ENCODE measurements at regions not wholly inside any gene's neighbourhood (a gene's known extent, or its start where the extent isn't known, plus 50 kb on each side); places are given as distances from the start of the nearest gene placed in this dataset.
"Not testable (repeated sequence)": the region's sequence is repeated elsewhere in the genome, so short reads cannot be mapped to it uniquely, and the experiment has no call there.

DNA sequence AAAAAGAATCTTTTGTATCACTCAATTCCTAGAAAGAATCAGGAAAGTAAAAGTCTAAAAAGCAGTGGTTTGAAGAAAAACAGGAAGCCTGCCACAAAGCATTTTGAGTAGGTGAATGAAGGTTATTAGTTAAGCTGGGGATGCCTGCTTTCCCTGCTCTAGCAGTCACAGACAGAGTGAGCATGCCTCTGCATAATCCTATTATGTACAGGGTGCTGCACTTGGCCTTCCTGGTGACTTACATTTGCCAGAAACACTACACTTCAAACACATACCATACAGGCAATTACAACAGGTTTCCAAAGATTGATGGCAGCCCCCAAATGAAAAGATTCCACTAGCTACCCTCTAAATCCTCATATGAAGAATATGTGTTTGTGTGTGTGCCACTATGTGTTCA lies 130.8 kb downstream of the TPBG start:
- Histone ChIP-seq H3K27ac (ENCODE audit: low read depth, low read length) (no peak overlapping the region), H3K4me2 (ENCODE audit: low read length) (no peak overlapping the region), H3K79me2 (ENCODE audit: insufficient read depth, low read length) (no peaks in the 10 kb centered on the region), H3K9me3 (ENCODE audit: control insufficient read depth in 1 of 2, insufficient read depth in 1 of 2, low read depth in 1 of 2, low read length in 2 of 2) (peaks cover 3% of the 10 kb centered on the region in 2 experiments; a peak in 2 of 4 replicates), H4K20me1 (ENCODE audit: insufficient read depth) (no peaks in the 10 kb centered on the region), H3K9me2 (ENCODE audit: insufficient read depth) (no peaks in the 10 kb centered on the region), H2AFZ (ENCODE audit: low read depth, low read length, poor library complexity, severe bottlenecking) (no peak overlapping the region), H3K36me3 (ENCODE audit: control insufficient read depth in 1 of 2, insufficient read depth in 2 of 2, low read length in 2 of 2) (no peaks in the 10 kb centered on the region), H3K27me3 (ENCODE audit: insufficient read depth, low read length) (no peaks in the 10 kb centered on the region), H3K9ac (ENCODE audit: low read length) (no peak overlapping the region), H3K4me3 (replicated peaks in 1 of 2; ENCODE audit: low read depth in 1 of 2, low read length in 2 of 2) (no peak overlapping the region), H3K4me1 (ENCODE audit: control insufficient read depth in 1 of 2, insufficient read depth in 2 of 2, low read length in 2 of 2) (no peaks in the 10 kb centered on the region)
- no TSS peak for BruUV-seq (replicated peaks)
- DNase-seq (ENCODE audit: low read depth, low spot score) (no peak), ATAC-seq (no peak)
- CTCF ChIA-PET = no interaction called here
- intact Hi-C loops (cut with micrococcal nuclease) = no loop called here
- no peak for TF ChIP-seq MAX (IDR thresholded peaks at IDR 0.05)
- TF ChIP-seq TCF7L2 (IDR thresholded peaks at IDR 0.05; ENCODE audit: borderline replicate concordance, extremely low read depth, insufficient read depth, insufficient read length) = no peak
- no peak for TF ChIP-seq RAD21 (IDR thresholded peaks at IDR 0.05; ENCODE audit: low read depth)
- TF ChIP-seq REST (IDR thresholded peaks at IDR 0.05; ENCODE audit: low read depth) = no peak
- TF ChIP-seq EZH2phosphoT487 (IDR thresholded peaks at IDR 0.05; ENCODE audit: borderline replicate concordance) = no peak
- TF ChIP-seq SIN3A (IDR thresholded peaks at IDR 0.05; ENCODE audit: low read depth) = no peak
- TF ChIP-seq ZNF274 (IDR thresholded peaks at IDR 0.05; ENCODE audit: low read depth, low read length) = no peak
- TF ChIP-seq ELF1 (IDR thresholded peaks at IDR 0.05; ENCODE audit: borderline replicate concordance, low read depth) = no peak
- TF ChIP-seq ZBTB33 (IDR thresholded peaks at IDR 0.05; ENCODE audit: extremely low read depth, insufficient replicate concordance, low read length) = no peak
- no peak for TF ChIP-seq POLR2AphosphoS5 (IDR thresholded peaks at IDR 0.05; ENCODE audit: low read depth, low read length)
- no peak for TF ChIP-seq SRF (IDR thresholded peaks at IDR 0.05; ENCODE audit: low read depth)
- TF ChIP-seq CEBPB (IDR thresholded peaks at IDR 0.05; ENCODE audit: low read depth) = no peak
- TF ChIP-seq JUND (IDR thresholded peaks at IDR 0.05) = no peak
- POLR2A ChIA-PET = no interaction called here
- RAD21 ChIA-PET (ENCODE audit: low non-redundant PET in 1 of 2, low total read pairs in 2 of 2, uncharacterized antibody in 2 of 2, unreplicated experiment in 2 of 2) = no interaction called here

DNA sequence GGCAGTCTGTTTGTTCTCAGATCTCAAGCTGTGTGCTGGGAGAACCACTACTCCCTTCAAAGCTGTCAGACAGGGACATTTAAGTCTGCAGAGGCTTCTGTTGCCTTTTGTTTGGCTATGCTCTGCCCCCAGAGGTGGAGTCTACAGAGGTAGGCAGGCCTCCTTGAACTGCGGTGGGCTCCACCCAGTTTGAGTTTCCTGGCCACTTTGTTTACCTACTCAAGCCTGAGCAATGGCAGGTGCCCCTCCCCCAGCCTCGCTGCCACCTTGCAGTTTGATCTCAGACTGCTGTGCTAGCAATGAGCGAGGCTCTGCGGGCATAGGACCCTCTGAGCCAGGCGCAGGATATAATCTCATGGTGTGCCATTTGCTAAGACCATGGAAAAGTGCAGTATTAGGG lies 138.3 kb downstream of the TPBG start:
- BruUV-seq (replicated peaks); POLR2A ChIA-PET: not testable (repeated sequence)

More for the DNA sequence above, 138.3 kb downstream of the TPBG start:
- H3K9ac ChIP-seq (ENCODE audit: low read length); H4K20me1 ChIP-seq (ENCODE audit: insufficient read depth); H3K4me3 ChIP-seq (replicated peaks in 1 of 2; ENCODE audit: low read depth in 1 of 2, low read length in 2 of 2); intact Hi-C loops (cut with micrococcal nuclease); H3K27me3 ChIP-seq (ENCODE audit: insufficient read depth, low read length); CTCF ChIA-PET; H3K79me2 ChIP-seq (ENCODE audit: insufficient read depth, low read length); H3K4me2 ChIP-seq (ENCODE audit: low read length); H3K4me1 ChIP-seq (ENCODE audit: control insufficient read depth in 1 of 2, insufficient read depth in 2 of 2, low read length in 2 of 2); ATAC-seq; H3K27ac ChIP-seq (ENCODE audit: low read depth, low read length); DNase-seq (ENCODE audit: low read depth, low spot score); H3K9me3 ChIP-seq (ENCODE audit: control insufficient read depth in 1 of 2, insufficient read depth in 1 of 2, low read depth in 1 of 2, low read length in 2 of 2); RAD21 ChIA-PET (ENCODE audit: low non-redundant PET in 1 of 2, low total read pairs in 2 of 2, uncharacterized antibody in 2 of 2, unreplicated experiment in 2 of 2); H3K9me2 ChIP-seq (ENCODE audit: insufficient read depth); H3K36me3 ChIP-seq (ENCODE audit: control insufficient read depth in 1 of 2, insufficient read depth in 2 of 2, low read length in 2 of 2); H2AFZ ChIP-seq (ENCODE audit: low read depth, low read length, poor library complexity, severe bottlenecking): not testable (repeated sequence)
